AG04449 (cell line): ENCODE measurements at regions not wholly inside any gene's neighbourhood (a gene's known extent, or its start where the extent isn't known, plus 50 kb on each side); places are given as distances from the start of the nearest gene placed in this dataset.

Experiments used
- CTCF ChIA-PET: fragments of 350-600 bp; formaldehyde crosslinking; extraction: SDS; loops from one replicate; lab custom pipeline; 2021; ENCODE audit warnings: antibody characterized with exemption; lab: Yijun Ruan, JAX
- POLR2A ChIA-PET: fragments of 400-600, 350-600 bp; formaldehyde crosslinking; extraction: SDS; loops from one replicate; lab custom pipeline; 2020; ENCODE audit warnings: antibody characterized with exemption, inconsistent platforms; lab: Yijun Ruan, JAX
- DNase-seq: peaks from one replicate; pipeline ENCODE4 v3.0.0-alpha.2; 2010; ENCODE audit warnings: low read depth, low spot score
- H3K4me3 ChIP-seq: 2 replicates; pipeline ENCODE4 v1.5.1; 2011; ENCODE audit warnings: low read depth, mild to moderate bottlenecking, control low read depth, low read length
- TF ChIP-seq, protein P1 (sequence below): IDR thresholded peaks from one replicate; pipeline ENCODE4 v1.5.1; 2011; ENCODE audit warnings: mild to moderate bottlenecking, moderate library complexity, low read length, control low read depth, inconsistent platforms; ENCODE audit not compliant: insufficient read depth; ENCODE audit errors: missing control alignments

DNA sequence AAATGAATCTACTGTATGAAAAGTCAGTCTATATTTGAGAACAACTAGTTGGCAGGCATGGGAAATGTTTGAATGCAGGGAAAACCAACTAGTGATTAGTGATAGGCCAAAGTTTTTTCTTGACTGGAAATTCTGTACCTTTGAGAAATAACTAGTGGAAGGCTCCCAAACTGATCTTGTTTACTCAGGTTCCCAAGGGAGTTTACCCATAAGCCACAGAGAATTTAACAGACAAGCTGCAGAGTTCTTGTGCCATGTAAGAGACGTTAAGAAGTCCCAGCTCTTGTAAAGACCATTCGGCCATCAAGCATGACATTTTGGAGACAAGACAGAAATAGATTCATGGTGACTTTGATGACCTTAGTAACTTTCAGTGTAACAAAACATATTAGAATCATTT is 1882.8 kb upstream of the SEL1L start:
- TF ChIP-seq, protein P1, sequence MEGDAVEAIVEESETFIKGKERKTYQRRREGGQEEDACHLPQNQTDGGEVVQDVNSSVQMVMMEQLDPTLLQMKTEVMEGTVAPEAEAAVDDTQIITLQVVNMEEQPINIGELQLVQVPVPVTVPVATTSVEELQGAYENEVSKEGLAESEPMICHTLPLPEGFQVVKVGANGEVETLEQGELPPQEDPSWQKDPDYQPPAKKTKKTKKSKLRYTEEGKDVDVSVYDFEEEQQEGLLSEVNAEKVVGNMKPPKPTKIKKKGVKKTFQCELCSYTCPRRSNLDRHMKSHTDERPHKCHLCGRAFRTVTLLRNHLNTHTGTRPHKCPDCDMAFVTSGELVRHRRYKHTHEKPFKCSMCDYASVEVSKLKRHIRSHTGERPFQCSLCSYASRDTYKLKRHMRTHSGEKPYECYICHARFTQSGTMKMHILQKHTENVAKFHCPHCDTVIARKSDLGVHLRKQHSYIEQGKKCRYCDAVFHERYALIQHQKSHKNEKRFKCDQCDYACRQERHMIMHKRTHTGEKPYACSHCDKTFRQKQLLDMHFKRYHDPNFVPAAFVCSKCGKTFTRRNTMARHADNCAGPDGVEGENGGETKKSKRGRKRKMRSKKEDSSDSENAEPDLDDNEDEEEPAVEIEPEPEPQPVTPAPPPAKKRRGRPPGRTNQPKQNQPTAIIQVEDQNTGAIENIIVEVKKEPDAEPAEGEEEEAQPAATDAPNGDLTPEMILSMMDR = no peak
- CTCF ChIA-PET = no interaction called here

DNA sequence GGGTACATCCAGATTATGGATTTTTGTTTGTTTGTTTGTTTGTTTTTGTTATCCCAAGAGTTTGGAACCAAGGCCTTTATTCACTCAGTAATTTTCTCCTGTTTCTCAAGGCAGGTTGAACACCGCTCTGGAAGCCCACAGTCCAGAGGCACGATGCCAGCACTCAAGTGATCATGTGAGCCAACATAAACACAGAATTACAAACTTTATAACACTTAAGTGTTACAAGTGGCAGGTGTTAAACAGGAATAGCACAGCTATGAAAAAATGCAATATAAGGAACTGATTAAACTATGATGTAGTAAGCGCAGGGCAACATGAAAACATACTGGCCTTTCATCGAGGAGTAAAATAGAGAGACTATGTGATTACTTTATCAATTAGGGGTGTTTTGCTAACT is 1885.8 kb upstream of the SEL1L start:
- DNase-seq = no peak
- no peak overlapping the region for H3K4me3 ChIP-seq
- POLR2A ChIA-PET = no interaction called here
- CTCF ChIA-PET = no interaction called here
- TF ChIP-seq, protein P1 = no peak

More for the DNA sequence above, 1882.8 kb upstream of the SEL1L start:
- DNase-seq = no peak
- POLR2A ChIA-PET = no interaction called here
- H3K4me3 ChIP-seq = no peak overlapping the region

DNA sequence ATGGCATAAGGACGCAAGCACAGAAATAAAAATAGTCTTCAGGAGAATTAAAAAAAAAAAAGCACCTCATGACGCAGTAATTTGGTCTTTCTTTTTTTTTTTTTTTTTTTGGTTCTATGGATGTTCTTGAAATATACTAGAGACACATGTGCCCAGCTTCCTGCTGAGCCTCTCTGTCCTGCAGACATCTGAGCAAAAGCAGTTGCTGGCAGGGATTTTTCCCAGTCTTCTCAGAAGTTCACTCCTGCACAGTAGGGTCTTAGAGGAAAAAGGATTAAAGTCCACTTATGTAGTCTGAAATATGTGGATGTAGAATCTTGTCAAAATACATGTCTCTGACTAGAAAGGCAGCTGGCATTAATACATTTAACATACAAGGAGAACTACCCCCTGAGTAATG is 1888.1 kb upstream of the SEL1L start:
- H3K4me3 ChIP-seq = no peak overlapping the region
- ChIA-PET CTCF (no interaction called here), POLR2A (no interaction called here)
- TF ChIP-seq, protein P1 = no peak
- no peak for DNase-seq

DNA sequence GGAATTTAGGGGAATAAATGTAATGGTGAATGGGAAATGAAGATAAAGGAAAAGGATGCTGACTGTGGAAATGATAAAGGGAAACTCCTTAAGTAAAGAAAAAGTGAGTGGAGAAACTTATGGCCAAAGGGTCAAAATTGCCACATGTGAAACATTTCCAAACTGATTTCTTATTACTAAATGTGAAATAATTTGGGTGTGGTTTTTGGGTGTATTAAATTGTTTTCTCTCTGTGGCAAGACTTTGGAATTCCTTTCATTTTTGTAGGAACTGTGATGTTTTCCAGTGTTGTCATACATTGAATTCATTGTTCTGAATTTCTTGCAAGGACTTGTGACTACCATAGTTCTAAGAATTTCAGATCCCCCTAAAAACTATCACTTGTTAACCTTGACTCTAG is 1891.5 kb upstream of the SEL1L start:
- ChIA-PET POLR2A (no interaction called here), CTCF (no interaction called here)
- no peak overlapping the region for H3K4me3 ChIP-seq
- no peak for DNase-seq
- TF ChIP-seq, protein P1 = no peak

DNA sequence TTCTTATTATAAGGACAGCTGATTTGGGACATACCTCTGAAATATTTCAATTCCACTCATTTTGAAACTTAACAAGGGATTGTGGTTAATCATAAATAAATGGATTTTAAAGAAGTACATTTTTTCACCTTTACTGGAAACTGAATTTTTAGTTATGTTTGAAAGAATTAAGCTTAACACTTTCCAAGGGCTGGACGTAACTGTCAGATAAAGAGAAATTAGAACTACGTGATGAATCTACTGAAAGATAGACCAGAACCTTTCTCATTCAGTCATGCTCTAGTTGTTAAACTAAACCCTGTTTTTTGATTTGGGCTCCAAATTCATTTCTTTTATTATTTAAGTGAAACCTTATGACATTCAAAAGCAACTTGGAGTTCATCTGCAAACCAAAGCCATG is 1892.1 kb upstream of the SEL1L start:
- ChIA-PET POLR2A (no interaction called here), CTCF (no interaction called here)
- TF ChIP-seq, protein P1 = no peak
- H3K4me3 ChIP-seq = no peak overlapping the region
- DNase-seq = no peak

DNA sequence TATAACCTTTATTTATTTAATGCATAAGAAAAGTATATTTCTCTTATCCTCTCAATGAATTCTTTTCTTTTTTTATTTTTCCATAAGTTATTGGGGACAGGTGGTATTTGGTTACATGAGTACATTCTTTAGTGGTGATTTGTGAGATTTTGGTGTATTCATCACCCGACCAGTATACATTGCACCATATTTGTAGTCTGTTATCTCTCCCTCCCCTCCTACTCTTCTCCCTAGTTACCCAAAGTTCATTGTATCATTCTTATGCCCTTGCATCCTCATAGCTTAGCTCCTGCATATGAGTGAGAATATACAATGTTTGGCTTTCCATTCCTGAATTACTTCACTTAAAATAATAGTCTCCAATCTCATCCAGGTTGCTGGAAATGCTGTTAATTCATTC is 1900.0 kb upstream of the SEL1L start:
- TF ChIP-seq, protein P1 = no peak
- POLR2A ChIA-PET = no interaction called here

More for the DNA sequence above, 1900.0 kb upstream of the SEL1L start:
- DNase-seq = no peak
- CTCF ChIA-PET = no interaction called here
- H3K4me3 ChIP-seq = no peak overlapping the region
